ENCODE measurements at regions not wholly inside any gene's neighbourhood (a gene's known extent, or its start where the extent isn't known, plus 50 kb on each side); places are given as distances from the start of the nearest gene placed in this dataset.

- ChIA-PET CTCF (no interaction called here), POLR2A (ENCODE audit: low non-redundant PET) (no interaction called here)
- Histone ChIP-seq H3K27me3 (replicated peaks; ENCODE audit: insufficient read depth, low read depth, low read length, poor library complexity) (no peaks in the 10 kb centered on the region), H3K4me3 (ENCODE audit: low read depth, low read length, poor library complexity, severe bottlenecking) (no peak overlapping the region), H3K27ac (ENCODE audit: low read depth, low read length, poor library complexity, severe bottlenecking) (no peak overlapping the region), H3K9me3 (ENCODE audit: low read depth, low read length, poor library complexity, severe bottlenecking) (peaks cover 53% of the 10 kb centered on the region), H3K4me1 (ENCODE audit: insufficient read depth, low read length, poor library complexity, severe bottlenecking) (no peaks in the 10 kb centered on the region), H3K36me3 (ENCODE audit: insufficient read depth, low read length, poor library complexity, severe bottlenecking) (no peaks in the 10 kb centered on the region)
- intact Hi-C loops (cut with micrococcal nuclease; ENCODE audit: unreplicated experiment) = no loop called here
- DNase-seq (ENCODE audit: low spot score) = no peak
- TF ChIP-seq CTCF (conservative IDR thresholded peaks at IDR 0.05; ENCODE audit: low read depth, low read length) (no peak), EZH2 (IDR thresholded peaks at IDR 0.05; ENCODE audit: borderline replicate concordance, low read depth, low read length, poor library complexity, severe bottlenecking) (no peak)
- no TSS peak for BruUV-seq (replicated peaks)
Observed at GRCh38 chr16:35149550-35149949, 1690.1 kb downstream of the TP53TG3F start.

- H3K4me1 ChIP-seq (ENCODE audit: insufficient read depth, low read length, poor library complexity, severe bottlenecking) = no peaks in the 10 kb centered on the region
- CTCF ChIA-PET = no interaction called here
- H3K27me3 ChIP-seq (replicated peaks; ENCODE audit: insufficient read depth, low read depth, low read length, poor library complexity) = no peaks in the 10 kb centered on the region
- intact Hi-C loops (cut with micrococcal nuclease; ENCODE audit: unreplicated experiment) = no loop called here
- TF ChIP-seq CTCF (conservative IDR thresholded peaks at IDR 0.05; ENCODE audit: low read depth, low read length) = no peak
- TF ChIP-seq EZH2 (IDR thresholded peaks at IDR 0.05; ENCODE audit: borderline replicate concordance, low read depth, low read length, poor library complexity, severe bottlenecking) = no peak
- no peak for DNase-seq (ENCODE audit: low spot score)
- no TSS peak for BruUV-seq (replicated peaks)
- POLR2A ChIA-PET (ENCODE audit: low non-redundant PET) = no interaction called here
- no peak overlapping the region for H3K27ac ChIP-seq (ENCODE audit: low read depth, low read length, poor library complexity, severe bottlenecking)
- peaks cover 50% of the 10 kb centered on the region for H3K9me3 ChIP-seq (ENCODE audit: low read depth, low read length, poor library complexity, severe bottlenecking)
- no peak overlapping the region for H3K4me3 ChIP-seq (ENCODE audit: low read depth, low read length, poor library complexity, severe bottlenecking)
- no peaks in the 10 kb centered on the region for H3K36me3 ChIP-seq (ENCODE audit: insufficient read depth, low read length, poor library complexity, severe bottlenecking)
Observed at GRCh38 chr16:35150805-35151312, 1691.4 kb downstream of the TP53TG3F start.

GRCh38 chr16:35152067-35152627 is 1692.7 kb downstream of the TP53TG3F start:
- Histone ChIP-seq H3K36me3 (ENCODE audit: insufficient read depth, low read length, poor library complexity, severe bottlenecking) (no peaks in the 10 kb centered on the region), H3K4me3 (ENCODE audit: low read depth, low read length, poor library complexity, severe bottlenecking) (no peak overlapping the region), H3K27me3 (replicated peaks; ENCODE audit: insufficient read depth, low read depth, low read length, poor library complexity) (no peaks in the 10 kb centered on the region), H3K4me1 (ENCODE audit: insufficient read depth, low read length, poor library complexity, severe bottlenecking) (no peaks in the 10 kb centered on the region), H3K27ac (ENCODE audit: low read depth, low read length, poor library complexity, severe bottlenecking) (no peak overlapping the region), H3K9me3 (ENCODE audit: low read depth, low read length, poor library complexity, severe bottlenecking) (peaks cover 60% of the 10 kb centered on the region)
- TF ChIP-seq CTCF (conservative IDR thresholded peaks at IDR 0.05; ENCODE audit: low read depth, low read length) = no peak
- TF ChIP-seq EZH2 (IDR thresholded peaks at IDR 0.05; ENCODE audit: borderline replicate concordance, low read depth, low read length, poor library complexity, severe bottlenecking) = no peak
- ChIA-PET CTCF (no interaction called here), POLR2A (ENCODE audit: low non-redundant PET) (no interaction called here)
- no TSS peak for BruUV-seq (replicated peaks)
- intact Hi-C loops (cut with micrococcal nuclease; ENCODE audit: unreplicated experiment) = no loop called here
- no peak for DNase-seq (ENCODE audit: low spot score)
